GM19351 (cell line): ENCODE measurements at regions not wholly inside any gene's neighbourhood (a gene's known extent, or its start where the extent isn't known, plus 50 kb on each side); places are given as distances from the start of the nearest gene placed in this dataset.
A peak's percentile ranks its signal among the peaks of the same experiment; 100 is the strongest.

ENCODE experiments used
- ATAC-seq: cut with Tn5 transposase; IDR thresholded peaks from one replicate; pipeline ENCODE4 v1.9.1; 2021; ENCODE audit warnings: mild to moderate bottlenecking, moderate library complexity; ENCODE audit not compliant: unreplicated experiment

- ATAC-seq: no peak
Observed at GRCh38 chr12:107488666-107489065, 196.9 kb upstream of the PWP1 start.

GRCh38 chr12:107490010-107490409 lies 195.6 kb upstream of the PWP1 start:
- peak; percentile 76 for ATAC-seq

GRCh38 chr12:107491856-107492255 lies 193.7 kb upstream of the PWP1 start:
- no peak for ATAC-seq

- no peak for ATAC-seq
Observed at GRCh38 chr12:107492393-107493134, 193.0 kb upstream of the PWP1 start.

- ATAC-seq: no peak
Observed at GRCh38 chr12:107493135-107493494, 192.5 kb upstream of the PWP1 start.

- ATAC-seq: no peak
Observed at GRCh38 chr12:107493666-107494065, 191.9 kb upstream of the PWP1 start.

GRCh38 chr12:107494331-107494730 lies 191.3 kb upstream of the PWP1 start:
- ATAC-seq: no peak

GRCh38 chr12:107495604-107496003 lies 190.0 kb upstream of the PWP1 start:
- no peak for ATAC-seq

GRCh38 chr12:107497231-107497630 lies 188.4 kb upstream of the PWP1 start:
- ATAC-seq: no peak

GRCh38 chr12:107500307-107500706 lies 185.3 kb upstream of the PWP1 start:
- no peak for ATAC-seq

GRCh38 chr12:107501681-107502080 lies 183.9 kb upstream of the PWP1 start:
- no peak for ATAC-seq

GRCh38 chr12:107503129-107503855 lies 182.3 kb upstream of the PWP1 start:
- no peak for ATAC-seq

- no peak for ATAC-seq
Observed at GRCh38 chr12:107503887-107504885, 181.4 kb upstream of the PWP1 start.

- ATAC-seq: no peak
Observed at GRCh38 chr12:107509421-107509820, 176.2 kb upstream of the PWP1 start.

- no peak for ATAC-seq
Observed at GRCh38 chr12:107510211-107510610, 175.4 kb upstream of the PWP1 start.

- no peak for ATAC-seq
Observed at GRCh38 chr12:107511292-107511691, 174.3 kb upstream of the PWP1 start.

- ATAC-seq: no peak
Observed at GRCh38 chr12:107512391-107512790, 173.2 kb upstream of the PWP1 start.

- ATAC-seq: no peak
Observed at GRCh38 chr12:107513184-107513583, 172.4 kb upstream of the PWP1 start.

GRCh38 chr12:107513636-107514400 lies 171.8 kb upstream of the PWP1 start:
- no peak for ATAC-seq

- ATAC-seq: no peak
Observed at GRCh38 chr12:107514887-107515445, 170.6 kb upstream of the PWP1 start.
